Hepatic stellate cell (primary cell): ENCODE measurements at regions not wholly inside any gene's neighbourhood (a gene's known extent, or its start where the extent isn't known, plus 50 kb on each side); places are given as distances from the start of the nearest gene placed in this dataset.

Source experiments
- DNase-seq: peaks from one replicate; pipeline ENCODE4 v3.0.0; 2011; ENCODE audit warnings: low spot score

DNA sequence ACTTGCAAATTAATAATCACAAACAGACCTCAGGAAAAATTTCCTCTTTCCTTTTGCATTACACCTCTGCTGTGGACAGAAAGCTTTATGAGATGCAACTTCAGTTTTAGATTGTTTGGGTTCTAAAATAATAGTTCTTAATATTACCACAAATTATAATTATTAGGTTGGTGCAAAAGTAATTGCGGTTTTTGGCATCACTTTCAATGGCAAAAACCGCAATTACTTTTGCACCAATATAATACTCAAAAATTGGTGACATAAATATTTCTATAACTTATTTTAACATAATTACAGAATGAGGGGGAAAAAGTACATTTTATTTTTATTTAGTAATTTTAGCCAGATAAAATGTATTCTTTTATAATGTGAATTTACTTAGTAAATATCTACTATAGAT is 804.4 kb upstream of the FAM98A start:
- DNase-seq: no peak

DNA sequence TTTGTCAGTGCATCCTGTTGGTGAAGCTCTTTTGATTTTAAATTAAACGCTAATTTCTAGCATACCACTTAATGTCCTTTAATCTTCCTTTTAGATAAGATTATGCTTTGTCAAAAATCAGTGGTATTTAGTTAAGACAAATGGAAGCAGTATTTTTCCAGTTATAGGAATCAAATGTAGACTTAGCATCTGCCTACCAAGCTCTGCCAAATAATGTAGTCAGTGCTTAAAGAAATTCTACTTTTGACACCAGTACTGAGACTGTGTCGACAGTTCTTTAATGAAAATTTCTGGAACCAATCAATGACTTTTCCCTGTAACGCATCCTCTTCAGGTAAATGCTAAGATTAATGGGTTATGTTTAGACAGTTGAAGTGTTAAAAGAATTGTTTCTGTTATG is 803.3 kb upstream of the FAM98A start:
- no peak for DNase-seq

DNA sequence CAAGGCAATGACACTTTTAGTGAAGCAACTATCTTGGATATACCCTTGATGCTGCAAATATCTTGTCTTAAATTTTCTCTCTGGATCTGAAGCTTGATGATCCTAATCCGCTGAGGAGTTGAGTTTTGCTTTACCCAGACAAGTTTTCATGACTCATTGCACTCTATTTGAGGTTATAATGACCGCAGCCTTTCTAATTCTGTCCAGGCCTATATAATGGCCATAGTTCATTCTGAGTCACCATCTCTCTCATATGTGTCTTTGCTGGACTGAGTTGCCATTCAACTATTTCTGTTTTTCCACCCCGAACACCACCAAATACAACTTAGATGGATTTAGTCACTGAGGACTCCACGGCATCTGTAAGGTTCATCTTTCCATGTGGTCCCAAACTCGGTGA is 802.1 kb upstream of the FAM98A start:
- no peak for DNase-seq

DNA sequence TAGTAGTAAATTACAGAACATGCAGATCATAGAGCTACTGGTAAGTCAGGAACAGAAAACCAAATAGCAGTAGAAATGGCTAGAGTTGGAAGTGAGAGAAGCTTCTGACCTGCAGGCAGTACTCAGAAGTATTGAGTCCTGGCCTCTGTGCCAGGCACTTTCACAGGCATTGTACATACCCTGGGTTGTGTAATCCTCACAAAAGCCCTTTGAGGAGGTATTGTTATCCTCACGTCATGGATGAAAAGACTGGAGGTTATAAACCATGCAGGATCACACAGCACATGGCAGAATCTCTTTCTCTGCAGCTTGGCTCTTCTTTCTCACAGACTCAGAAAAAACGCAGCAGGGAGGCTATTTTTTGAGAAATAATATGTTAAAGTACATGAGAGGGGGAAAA is 789.3 kb upstream of the FAM98A start:
- DNase-seq: no peak

DNA sequence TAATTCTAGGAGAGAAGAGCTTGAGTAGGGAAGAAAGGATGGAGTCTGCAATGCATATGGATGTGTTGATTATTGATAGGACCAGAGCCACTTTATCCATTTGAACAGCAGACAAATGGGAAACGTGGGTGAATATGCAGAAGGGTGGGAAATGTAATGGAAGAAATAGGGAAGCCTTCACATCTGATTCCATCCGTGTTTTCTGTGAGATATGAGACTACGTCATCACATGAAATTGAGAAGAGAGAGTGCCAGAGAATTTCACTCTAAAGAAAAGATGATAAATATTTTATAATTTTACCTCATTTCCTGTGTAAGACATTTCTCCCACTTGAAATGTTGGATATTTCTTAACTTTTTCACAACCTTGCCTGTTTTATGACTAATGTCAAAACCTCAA is 788.4 kb upstream of the FAM98A start:
- no peak for DNase-seq

DNA sequence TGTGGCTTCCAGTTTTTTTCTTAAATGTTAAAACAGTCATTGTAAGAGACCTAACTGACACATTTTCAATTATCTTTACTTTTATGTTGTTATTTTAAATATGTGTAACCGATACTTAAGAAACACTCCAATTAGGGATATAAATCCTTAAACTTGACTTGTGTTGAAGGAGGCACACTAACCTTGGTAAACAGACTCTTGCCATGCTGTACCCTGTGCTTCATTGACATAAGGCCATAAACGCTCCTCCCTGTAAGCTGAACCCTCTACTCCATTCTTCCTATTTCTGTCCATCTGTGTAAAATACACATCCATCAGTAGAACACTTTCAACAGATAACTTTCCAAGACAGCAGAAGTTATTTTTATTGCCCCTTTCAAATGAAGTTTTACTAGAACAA is 780.5 kb upstream of the FAM98A start:
- DNase-seq: no peak

DNA sequence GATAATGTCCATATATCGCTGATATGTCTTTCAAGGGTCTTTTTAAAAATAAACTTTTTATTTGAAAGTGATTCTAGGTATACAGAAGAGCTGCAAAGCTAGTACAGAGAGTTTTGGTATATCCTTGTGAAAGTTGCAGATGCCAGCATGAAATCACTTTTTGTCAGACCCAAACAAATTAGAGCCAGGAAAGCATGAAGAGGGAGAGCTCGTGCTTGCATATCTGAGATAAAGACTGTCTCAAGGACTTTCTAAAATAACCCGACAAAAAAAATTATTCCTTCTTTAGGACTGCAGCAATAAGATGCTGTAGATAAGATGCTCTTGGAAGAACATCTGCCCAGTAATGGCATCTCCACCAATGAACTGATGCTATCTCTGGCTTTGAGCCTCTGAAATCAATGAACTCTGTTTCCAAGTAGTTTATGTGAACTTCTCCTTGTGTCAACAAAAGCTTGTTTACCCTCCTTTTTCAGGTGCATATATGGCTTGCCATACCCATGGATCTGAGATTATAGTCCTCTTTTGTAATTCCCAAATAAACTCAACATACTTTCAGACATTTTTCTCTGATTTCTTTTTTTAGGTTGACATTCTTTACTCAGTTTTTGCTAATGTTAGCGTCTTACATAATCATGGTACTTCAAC is 774.6 kb upstream of the FAM98A start:
- no peak for DNase-seq

DNA sequence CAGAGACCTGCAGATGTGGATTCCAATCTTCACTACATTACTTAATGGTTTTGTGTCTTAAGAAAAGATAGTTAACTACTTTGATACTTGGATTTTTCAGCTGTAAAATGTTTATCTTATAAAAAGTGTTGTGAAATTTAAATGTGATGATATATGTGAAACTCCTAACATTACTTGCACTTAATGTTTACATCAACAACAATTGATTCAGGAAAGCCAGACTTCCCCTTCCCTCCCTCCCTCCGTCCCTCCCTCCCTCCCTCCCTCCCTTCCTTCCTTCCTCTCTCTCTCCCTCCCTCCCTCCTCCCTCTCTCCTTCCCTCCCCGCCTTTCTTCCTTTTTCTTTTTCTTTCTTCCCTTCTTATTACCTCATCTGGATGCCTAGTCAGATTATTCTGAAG is 773.9 kb upstream of the FAM98A start:
- DNase-seq: no peak

DNA sequence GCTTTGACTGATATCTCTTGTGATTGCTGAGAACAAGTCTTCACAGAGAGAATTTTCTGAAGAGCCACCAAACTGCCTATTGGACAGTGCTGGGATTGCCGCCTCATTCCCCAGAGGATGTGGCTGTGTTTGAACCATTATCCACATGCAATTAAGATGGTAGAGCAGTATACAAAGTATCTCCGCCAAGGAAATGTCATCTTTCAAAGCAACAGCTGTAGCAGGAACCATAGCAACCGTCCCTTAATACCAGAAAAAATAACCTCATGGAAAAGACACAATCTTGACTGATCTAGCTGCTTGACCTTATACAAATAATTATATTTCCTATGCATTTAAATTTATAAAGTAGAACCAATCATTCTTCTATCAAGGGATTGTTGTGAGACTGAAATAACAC is 772.6 kb upstream of the FAM98A start:
- no peak for DNase-seq

DNA sequence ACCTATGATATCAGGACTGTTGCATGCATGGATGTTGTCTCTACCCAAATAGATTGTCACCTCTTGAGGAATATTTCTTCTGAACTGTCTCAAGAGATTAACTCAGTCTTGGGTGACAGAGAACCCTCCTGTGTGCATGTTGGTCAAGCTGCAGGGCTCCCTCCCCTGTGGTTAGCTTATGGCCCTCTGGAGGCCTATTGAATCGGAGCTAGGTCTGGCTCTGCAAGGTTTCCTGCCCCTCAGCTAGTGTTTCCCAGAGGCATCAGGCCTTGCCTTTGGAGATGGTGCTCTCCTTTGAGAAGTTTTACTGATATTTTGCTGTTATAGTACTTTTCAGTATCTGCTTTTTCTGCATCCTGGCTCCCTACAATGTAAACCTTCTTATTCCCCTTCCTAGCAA is 769.2 kb upstream of the FAM98A start:
- DNase-seq: no peak

DNA sequence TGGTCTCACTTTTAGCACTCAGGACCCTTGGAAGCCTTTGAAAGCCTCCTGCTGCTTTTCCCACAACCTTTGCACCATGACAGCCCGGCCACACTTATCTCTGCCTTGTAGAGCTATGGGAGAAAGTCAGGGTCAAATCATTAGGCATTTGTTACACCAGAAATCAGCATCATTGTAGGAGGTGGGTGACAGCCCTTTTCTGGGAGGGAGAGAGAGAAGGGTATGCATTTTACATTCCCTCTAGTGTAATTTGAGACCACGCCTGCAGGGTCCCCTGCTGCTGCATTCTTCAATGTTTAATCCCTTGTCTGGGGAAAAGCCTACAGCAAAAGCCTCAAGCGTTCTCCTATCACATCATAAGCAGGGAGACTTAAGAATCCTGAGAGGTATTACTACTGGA is 766.8 kb upstream of the FAM98A start:
- no peak for DNase-seq

DNA sequence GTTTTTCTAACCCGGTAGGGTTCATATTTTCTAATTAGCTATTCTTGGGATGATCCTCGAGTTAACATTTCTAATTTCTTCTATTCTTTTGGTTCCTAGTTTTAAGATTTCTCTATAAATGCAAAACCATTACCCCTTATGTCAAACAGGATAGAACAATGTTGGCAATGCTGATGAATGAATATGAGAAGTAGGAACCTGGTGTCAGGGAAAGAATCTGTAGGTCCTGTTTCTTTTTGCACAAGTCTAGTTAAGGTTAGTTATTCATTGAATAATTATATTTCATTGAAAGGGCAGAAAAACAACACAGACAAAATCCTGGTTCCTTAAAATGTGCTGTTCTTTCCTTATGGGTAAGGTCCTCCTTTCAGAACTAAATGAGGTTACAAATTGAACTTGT is 766.4 kb upstream of the FAM98A start:
- DNase-seq: no peak

DNA sequence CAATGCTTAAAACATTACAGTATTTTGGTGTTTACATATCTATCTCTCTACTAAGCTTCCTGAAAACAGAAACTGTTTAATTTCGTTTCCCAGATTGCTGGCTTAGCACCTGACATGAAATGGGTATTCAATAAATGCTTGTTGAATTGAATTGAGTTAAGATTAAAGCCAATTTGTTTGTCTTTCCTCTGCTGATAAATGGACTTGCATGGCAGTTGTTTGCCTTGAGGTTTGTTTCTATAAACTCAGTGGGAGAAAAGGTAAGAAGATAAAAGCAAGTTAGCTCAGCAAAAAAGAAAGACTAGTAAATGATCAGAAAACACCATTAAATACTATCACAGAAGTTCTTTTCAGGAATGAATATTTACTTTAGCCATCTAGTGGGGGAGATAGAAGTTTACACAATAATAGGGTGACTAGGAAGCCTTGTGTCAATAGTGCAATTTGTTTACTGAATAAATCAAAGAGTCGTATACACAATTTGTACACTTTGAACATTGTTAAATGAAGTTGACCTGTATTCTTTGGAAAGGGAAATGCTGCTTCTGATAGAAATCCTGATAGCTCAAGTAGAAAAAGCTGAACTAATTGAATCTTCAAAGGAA is 754.5 kb upstream of the FAM98A start:
- no peak for DNase-seq

DNA sequence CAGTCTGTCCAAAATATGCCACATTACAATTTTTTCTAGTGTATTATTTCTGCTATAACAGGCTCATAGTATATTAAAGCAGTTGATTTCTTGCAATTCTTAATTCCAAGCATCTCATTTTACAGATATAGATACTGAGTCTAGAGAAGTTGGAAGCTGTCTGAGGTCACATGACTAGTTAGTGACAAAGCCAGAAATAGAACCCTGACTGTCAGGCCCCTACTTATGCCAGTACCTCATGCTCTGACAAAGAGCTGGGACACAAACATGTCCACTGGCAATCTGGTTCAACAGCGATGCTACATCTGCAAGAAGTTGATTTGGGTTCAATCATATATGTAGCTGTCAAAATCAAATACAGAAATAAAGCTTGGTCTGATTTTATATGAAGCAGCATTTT is 750.4 kb upstream of the FAM98A start:
- DNase-seq: no peak

DNA sequence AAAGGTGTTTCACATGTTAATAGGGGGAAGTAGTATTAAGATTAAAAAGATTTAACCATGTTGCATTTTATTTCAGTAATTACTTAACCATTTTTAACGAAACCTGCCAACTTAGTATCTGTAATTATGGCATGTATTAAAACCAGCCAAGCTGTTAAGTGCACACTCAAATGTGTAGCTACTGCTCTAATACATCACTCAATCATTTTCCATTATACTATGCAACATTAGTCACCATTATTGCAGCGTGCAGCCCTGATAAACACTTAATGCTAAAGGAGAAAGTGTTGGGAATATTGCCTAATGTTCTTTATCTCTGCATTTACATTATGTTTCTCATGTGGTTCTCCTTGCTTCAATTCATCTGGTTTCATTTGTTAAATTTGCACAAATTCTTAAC is 745.9 kb upstream of the FAM98A start:
- no peak for DNase-seq

DNA sequence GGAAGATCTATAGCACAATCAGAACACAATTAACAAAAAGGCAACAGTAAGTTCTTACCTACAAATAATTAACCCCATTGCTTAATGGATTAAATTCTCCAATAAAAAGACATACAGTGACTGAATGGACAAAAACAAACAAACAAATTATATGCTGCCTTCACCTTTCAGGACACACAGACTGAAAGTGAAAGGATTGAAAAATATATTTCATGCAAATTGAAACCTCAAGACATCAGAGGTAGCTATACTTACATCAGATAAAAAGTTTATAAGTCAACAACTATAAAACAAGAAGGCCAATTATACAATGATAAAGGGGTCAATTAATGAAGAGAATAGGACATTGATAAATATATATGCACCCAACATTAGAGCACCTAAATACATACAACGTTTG is 741.2 kb upstream of the FAM98A start:
- DNase-seq: no peak

DNA sequence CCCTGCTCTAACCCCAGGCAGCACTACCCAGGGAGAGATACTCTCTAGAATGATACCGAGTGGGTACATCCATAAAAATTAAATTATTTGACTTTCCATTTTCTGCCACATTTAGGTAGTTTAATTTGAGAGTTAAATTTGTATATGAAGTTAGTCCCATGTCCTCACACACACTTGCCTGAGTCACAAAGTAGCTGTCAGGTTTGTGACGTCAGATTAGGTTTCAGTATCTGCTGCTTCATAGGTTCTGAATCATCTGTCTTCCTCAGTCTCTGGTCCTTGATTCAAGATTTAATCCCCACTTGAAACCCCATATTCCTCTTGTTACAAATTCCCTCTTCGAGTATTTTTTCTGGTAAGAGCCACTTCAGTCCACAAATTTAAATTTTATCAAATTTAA is 738.6 kb upstream of the FAM98A start:
- DNase-seq: no peak

DNA sequence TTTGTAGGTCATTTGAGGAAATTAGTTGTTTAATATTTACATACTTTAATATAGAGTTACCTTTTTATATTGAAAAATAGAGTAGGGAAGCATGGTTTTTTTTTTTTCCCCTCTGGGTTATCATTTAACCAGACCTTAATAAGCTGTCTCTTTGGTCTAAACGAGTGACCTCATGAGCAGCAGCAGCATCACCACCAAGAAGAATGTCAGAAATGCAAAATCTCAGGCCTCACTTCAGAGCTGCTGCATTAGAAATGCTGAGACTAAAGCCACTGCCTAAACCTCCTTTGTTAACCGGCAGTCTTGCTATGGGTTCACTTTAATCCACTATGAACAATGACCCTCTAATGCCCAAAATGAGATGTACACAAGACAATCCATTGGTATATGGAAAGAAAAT is 733.7 kb upstream of the FAM98A start:
- no peak for DNase-seq

DNA sequence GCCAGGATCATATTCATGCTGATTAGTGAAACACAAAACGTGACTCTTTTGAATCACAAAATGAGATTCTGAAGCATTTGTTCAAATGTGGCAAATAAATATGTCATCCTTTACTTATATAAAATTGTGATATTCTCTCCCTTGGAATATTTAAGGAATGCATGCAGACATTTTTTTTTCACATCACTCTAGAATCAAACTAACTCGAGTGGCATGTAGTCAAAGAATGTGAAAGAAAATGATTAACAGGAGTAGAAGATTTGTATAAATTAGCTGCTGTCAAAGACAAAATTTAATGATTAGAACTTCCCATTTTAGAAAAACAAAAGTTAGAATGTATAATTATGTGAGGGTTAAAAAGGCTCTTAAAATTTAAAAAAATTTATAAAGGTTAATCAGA is 721.0 kb upstream of the FAM98A start:
- no peak for DNase-seq

DNA sequence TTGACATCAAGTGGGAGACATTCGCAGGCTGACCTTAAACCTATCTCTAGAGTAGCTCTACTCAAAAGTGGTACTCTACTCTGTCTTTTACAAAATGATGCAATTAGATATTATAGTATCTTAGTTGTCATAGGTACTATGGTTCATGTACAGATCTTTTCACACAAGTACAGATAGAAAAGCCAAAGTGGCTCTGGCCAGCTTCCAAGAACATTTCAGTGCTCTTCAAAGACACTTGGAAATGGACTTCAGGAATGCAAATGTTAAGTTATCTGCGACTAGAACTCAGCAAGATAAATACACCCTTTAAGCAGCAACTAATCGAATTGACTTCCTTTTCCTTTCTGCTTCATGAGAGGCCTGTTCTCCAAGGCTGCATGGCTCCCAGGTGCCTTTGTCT is 718.7 kb upstream of the FAM98A start:
- no peak for DNase-seq

DNA sequence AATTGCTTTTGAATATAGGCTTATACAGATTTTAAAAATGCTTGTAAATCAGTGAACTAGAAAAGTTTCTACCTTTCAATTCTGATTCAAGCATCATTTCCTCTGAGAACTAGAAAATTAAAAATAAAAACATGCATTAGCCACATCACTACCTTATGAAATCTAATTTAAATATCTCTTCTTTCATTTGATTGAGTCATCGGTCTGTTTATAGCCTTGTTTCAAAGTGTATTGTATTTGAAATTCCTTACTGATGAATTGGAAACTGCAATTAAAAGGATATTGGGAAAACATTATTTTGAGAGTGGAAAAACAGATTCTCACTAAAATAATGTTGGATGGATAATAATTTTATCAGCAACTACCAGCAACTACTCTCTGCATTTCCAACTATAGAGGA is 717.7 kb upstream of the FAM98A start:
- no peak for DNase-seq

DNA sequence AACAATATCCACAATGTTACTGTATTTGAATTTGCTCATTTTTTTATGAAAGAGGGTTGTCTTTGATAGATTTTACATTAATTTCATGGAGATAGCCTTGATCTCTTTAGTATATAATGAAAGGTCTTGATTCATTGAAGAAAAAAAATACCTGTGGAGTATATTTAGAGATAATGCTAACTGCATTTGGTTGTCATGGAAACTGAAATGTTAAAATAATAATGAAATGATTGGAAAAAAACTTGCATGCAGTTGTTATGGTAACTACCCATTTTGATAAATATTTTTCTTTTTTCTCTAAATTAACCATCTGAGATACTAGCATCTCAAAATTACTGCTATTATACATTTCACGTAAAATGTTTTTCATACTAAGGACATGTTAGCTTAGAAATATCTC is 712.7 kb upstream of the FAM98A start:
- no peak for DNase-seq

DNA sequence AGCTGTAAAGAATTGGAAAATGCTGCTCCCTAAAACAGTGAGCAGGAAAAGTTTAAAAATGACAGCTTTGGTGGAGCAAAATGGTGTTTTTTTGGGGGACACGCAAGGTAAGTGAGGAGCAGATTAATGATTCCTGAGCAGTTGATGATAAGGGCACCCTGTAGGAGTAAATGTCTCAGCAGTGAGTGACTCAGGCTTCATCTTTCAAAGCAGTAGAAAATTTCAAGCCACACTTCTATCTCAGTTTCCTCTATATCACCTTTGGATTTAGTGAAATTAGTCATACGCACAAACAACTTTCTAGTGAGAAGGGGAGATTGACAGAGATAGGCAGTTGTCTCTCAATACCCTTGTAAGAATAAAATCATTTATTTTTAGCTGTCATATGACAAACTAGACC is 709.0 kb upstream of the FAM98A start:
- no peak for DNase-seq

DNA sequence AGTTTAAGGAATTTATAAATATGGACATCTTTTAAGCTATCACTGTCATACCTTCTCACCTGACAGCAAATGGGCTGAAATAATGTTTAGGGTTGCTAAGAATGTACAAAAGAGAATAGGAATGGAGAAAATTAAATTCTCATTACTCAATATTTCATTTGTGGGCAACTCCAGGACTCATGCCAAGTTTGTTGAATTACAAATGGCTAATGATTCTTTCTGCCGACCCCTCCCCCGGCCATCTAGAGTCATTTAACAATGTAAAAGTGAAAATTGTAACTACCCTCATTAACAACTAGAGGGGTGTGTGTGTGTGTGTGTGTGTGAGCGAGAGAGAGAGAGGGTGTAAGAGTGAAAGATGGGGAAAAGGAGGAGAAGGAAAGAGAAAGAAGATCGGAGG is 708.5 kb upstream of the FAM98A start:
- DNase-seq: no peak

DNA sequence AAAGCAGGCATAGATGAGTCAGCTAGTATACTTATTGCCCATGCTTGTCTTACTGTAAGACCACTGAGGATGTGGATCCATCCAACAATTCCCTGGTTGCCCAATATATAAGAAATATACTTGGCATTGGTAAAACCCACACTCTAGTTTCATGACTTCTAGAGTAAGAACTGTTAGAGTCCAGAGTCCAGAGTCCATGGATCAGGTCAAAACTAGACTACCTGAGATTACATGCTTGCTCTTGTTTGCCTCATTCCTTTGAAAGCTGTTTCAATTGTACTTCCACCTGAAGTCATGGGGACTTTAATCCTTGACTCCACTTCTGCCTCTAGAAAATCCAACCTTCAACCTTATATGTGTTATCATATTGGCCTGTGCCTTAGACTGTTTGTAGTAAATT is 707.6 kb upstream of the FAM98A start:
- DNase-seq: no peak
